Dermis blood vessel endothelial cell (primary cell): ENCODE measurements at regions not wholly inside any gene's neighbourhood (a gene's known extent, or its start where the extent isn't known, plus 50 kb on each side); places are given as distances from the start of the nearest gene placed in this dataset.
"Not testable (repeated sequence)": the region's sequence is repeated elsewhere in the genome, so short reads cannot be mapped to it uniquely, and the experiment has no call there.

Experiments used
- DNase-seq: peaks from one replicate; pipeline ENCODE4 v3.0.0; 2010

DNA sequence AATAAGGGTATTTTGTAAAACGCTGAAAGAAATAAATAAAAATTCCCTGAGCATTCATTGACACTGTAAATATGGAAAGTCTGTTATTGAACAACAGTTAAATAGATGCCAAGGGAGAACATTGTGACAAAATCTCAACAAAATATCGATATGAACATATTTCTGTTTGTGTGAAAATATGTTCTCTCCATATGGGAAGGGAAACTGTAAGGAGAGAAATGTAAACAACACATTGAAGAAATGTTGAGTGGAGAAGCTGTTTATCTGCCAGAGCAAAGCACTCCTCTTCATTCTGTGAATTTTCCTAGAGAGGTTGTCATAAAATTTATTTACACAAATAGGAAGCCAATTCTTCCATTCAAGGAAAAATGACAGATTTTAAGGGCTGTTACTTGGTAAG is 57.1 kb upstream of the EOMES start:
- no peak for DNase-seq

DNA sequence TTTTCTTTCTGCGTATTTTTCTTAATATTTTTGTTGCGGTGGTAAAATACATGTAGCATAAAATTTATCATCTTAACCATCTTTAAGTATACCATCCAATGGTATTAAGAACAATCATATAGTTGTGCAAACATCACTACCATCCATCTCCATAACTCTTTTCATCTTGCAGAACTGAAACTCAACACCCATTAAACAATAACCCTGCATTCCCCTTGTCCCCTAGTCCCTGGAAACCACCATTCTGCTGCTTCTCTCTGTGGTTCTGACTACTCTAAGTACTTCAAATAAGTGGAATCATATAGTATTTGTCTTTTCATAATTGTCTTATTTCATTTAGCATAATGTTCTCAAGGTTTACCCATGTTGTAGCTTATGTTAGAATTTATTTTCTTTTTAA is 67.3 kb upstream of the EOMES start:
- DNase-seq = no peak

DNA sequence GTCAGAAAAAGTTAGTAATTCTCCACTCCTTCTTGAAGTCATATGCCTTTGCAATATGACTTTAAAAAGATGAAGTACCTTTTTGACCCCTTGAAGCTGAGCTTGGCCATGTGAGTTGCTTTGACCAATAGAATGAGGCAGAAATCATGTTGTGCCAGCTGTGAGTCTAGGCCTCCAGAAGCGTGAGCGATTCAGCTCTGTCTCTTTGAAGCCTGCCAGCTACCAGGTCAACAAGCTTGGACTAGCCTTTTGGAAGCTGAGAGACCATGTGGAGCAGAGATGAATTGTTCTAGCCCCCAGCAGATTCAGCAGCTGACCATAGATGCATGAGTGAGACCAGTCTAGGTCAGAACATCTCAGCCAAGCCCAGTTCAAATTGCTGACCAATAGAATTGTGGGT is 69.8 kb upstream of the EOMES start:
- DNase-seq = no peak

DNA sequence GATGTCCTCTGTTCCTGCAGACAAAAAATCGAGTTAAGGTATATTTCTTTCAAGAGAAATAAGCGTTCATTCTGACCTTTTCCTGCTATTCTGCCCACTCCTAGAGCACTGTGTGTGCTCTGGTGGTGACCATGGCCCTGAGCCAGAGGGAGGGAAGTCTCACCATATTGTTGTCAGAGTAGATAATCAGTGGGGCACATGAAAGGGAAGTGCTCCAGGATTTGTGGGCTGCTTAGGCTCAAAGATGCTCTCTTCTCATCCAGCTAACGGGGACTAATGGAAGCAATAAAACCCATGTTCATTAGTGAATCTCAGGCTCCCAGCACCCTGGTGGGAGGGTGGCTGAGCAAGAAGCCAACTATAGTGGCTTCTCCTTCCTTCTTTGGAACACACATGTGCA is 70.7 kb upstream of the EOMES start:
- no peak for DNase-seq

DNA sequence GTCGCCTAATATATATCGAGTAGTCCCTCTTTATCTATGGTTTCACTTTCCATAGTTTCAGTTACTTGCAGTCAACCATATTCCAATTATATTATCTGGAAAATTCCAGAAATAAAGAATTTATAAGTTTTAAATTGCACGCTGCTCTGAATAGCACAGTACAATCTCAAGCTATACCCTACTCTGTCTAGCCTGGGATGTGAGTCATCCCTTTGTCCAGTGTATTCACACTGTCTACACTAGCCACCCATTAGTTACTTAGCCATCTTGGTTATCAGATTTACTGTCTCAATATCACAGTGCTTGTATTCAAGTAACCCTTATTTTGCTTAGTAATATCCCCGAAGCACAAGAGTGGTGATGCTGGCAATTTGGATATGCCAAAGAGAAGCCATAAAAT is 72.1 kb upstream of the EOMES start:
- DNase-seq = no peak

DNA sequence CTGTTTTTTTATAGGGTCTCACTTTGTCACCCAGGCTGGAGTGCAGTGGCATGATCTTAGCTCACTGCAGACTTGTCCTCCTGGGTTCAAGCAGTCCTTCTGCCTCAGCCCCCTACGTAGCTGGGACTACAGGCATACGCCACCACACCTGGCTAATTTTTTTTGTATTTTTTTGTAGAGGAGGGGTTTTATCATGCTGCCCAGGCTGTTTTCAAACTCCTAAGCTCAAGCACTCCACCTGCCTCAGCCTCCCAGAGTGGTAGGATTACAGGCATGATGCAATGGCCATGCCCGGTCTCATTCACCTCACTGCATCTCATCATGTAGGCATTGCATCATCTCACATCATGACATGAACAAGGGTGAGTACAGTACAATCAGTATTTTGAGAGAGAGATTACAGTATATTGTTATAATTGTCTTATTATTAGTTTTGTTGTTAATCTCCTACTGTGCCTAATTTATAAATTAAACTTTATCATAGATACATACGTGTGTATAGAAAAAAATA is 74.3 kb upstream of the EOMES start:
- DNase-seq = no peak

DNA sequence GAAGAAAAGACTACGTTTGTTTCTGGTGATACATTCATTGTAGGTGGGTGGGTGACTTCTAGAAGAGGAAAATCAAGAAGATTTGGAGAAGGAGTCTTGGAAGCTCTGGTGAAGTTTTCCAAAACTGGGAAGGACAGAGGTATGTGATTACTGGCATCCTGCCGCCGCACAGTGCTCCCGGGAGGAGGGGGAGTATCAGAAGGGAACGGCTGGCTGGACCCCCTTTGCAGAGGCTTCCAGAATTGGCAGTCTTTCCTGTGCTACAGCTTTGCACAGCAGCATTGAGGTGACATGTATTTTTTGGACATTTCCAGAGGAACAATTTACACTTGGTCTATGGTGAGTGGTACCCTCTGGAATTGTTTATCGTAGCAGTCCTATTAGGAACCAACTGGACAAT is 75.7 kb upstream of the EOMES start:
- no peak for DNase-seq

DNA sequence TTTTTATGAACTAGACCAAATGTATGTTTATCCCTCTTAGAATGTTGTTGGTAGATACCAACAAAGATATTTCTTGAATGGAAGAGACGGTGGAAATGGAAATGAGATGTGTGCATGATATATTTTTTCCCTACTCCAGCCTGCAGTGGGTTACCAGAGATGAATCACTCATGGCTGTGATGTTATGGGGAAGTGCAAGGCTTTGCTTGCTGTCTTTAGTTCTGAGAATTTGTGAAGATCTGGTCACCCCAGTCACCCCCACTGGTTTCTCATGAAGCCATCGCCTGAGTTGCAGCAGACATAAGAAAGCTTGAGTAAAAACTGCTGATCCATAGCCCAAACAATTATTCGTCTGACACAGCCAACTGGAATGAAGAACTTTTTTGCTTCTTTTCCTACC is 78.1 kb upstream of the EOMES start:
- DNase-seq = no peak

DNA sequence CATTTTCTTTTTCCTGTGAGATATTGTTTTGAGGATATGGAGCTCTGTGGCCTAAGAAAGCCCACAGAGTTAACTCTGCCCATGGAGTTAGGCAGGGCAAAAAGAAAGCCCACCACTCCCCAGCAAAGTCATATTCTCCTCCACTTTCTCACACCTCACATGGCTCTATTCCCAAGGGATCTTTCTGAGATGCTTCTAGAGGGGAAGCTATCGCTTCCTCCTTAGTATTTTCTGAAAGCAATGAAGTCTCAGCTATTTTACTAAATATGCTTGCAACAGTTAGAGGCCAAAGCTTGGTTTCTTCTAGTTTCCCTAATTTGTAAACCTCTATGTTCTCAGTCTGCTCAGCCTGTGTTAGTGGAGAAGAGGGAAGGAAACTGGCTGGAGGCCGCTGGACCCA is 80.3 kb upstream of the EOMES start:
- DNase-seq = no peak

DNA sequence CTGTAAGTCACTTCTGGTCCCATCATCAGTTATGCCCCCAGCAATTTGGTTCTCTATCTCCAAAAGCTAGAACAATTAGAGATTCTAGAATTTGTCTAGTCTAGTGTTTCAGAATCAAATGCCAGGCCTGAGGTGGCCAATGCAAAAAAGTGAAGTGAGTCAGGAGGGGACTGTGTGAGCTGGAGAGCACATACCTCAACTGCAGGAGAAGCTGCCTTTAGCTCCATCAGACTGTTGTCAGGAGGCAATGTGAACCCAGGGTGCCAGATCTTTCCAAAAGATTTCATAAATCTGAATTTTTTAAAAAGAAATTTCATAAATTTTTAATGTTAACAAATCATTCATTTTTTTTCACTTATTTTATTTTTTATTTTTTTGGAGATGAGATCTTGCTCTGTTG is 80.7 kb upstream of the EOMES start:
- DNase-seq = no peak

DNA sequence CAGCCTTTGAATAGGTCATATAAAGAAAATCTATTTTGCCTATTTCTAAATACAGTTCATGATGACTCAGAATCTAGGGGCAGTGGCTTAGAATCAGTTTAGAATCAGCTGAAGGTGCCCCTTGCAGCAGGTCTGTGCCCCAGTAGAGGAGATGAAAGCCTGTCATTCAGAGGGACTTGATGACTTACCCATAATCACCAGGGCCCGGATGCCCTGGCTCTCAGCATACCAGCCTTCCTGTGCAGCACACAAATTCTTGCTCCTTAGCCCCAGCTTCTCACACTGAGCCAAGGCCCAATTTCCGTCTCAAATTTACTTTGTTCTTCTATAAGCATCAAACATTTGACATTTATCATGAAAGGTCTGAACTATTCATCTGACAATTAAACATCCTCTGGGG is 83.2 kb upstream of the EOMES start:
- DNase-seq = no peak

DNA sequence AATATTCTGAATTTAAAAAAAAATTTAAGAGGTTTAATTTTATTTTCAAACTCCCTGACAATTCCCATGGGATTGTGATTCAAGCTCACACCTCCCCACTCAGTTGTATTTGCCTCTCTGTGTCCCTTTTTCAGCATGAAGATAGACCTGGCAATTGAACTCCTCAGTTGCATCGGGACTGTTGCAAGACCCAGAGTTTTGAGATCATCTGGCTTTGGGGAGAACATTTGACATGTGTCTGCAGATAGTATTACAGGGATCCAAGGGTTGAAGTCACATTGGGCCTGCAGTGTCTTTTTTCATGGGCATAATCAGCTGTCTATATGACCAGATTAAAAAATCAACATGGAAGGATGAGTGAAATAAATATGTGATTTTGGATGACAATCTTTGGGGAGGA is 91.1 kb upstream of the EOMES start:
- DNase-seq = no peak

DNA sequence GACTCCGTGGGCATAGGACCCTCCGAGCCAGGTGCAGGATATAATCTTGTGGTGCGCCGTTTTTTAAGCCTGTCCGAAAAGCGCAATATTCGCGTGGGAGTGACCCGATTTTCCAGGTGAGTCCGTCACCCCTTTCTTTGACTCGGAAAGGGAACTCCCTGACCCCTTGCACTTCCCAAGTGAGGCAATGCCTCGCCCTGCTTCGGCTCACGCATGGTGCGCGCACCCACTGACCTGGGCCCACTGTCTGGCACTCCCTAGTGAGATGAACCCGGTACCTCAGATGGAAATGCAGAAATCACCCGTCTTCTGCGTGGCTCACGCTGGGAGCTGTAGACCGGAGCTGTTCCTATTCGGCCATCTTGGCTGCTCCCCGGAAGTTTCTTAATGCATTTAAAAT is 99.5 kb upstream of the EOMES start:
- not testable (repeated sequence) for DNase-seq

DNA sequence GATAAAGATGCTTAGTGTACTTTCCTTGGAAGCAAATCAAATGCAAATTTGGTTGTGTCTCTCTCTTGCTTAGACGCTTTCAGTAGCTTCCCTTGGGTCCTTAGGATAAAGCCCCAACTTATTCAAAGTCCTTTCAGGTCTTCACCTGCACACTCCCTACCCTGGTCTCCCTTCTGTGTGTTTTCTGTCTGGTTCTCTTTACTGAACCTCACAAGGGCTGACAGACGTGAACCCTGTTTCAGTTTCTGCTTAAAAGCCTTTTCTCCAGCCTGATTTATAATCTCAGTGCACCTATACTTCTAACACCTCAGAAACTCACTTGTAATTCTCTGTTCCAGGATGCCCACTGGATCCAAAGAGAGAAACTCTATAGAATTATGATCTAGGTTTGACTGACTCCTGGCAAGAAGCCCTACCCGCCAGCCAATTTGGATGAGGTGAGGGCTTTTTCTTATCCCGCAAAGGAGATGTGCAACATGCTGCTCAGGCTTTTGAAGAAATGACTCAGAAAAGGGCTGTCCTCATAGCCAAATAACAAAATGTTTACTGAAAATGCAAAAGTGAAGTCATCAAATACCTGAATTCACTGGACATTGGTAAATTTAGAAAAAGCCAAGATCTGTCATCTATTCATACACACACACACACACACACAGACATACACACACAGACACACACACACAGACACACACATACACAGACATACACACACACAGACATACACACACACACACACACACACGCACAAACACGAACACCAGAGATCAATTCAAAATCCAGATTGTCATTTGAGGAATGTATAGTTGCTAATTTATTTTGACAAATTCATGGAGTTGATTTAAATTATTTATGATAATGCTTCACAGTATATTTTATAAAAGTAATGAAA is 102.4 kb upstream of the EOMES start:
- no peak for DNase-seq

DNA sequence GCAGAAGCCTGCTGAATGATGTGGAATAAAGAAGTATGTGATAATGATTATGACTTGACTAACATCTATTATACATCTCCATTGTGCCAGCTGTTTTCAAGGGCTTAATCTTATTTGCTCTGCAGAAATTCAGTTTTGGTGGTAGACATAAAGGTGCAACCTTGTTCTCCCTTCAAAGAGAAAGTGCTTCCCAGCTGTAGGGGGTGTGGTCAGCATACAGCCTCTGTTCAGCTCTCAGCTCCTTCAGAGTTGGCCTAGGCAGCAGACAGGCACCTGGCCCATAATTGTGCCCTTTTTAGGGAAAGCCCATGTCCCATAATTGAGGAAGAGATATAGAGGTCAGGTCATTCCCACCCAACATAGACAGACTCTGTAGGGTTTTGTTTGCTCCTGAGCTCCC is 104.3 kb upstream of the EOMES start:
- DNase-seq = no peak

DNA sequence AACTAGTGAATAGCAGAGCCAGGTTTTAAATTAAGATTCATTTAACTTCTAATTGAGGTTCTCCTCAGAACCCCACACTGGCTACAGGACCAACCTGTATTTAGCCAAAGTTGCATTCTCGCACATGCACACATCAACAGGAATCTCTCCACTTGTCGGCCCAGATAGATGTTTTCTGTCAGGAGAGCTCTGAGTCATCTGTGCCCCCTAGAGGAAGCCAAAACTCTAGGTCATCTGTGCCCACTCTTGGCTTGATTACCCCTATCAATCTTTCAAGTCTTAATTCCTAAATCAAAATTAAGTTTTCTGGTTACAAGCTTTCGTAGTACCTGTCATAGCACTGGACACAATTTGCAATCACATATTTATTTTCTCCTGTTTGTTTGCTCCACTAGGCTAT is 104.9 kb upstream of the EOMES start:
- DNase-seq = no peak

DNA sequence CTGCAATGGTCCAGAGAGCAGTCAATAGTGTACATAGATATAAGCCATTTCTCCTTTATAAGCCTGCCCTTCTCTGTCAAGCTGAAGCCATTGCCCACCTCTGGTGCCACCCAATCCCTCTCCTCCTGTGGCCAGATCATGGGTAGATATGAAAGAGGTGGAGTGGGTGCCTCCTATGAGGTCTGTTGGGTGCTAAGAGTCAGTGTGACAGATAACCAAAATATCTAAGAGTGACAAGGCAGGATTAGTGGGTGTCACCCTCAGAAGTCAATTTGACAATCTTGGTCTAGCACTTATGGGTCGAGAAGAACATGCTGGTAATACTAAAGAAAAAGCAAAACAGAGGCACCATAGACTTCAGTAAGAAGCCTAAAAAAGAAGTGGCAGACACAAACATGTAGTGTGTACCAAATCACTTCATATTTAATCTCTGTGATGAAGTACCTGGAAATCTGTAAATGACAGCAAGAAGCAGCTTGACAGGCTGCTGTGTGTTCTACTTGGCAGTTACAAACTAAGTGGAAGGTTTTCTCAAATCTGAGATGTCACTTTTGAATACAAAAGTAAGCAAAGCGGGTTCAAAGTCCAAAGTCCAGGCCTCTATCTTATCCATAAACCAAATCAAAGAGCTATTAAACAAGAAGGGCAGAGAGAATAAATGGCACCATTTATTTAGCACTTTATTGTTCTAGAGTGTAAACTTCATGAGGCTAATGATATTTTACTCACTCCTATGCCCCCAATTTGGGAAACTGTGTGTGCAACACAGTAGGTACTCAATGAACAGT is 118.9 kb upstream of the EOMES start:
- no peak for DNase-seq

DNA sequence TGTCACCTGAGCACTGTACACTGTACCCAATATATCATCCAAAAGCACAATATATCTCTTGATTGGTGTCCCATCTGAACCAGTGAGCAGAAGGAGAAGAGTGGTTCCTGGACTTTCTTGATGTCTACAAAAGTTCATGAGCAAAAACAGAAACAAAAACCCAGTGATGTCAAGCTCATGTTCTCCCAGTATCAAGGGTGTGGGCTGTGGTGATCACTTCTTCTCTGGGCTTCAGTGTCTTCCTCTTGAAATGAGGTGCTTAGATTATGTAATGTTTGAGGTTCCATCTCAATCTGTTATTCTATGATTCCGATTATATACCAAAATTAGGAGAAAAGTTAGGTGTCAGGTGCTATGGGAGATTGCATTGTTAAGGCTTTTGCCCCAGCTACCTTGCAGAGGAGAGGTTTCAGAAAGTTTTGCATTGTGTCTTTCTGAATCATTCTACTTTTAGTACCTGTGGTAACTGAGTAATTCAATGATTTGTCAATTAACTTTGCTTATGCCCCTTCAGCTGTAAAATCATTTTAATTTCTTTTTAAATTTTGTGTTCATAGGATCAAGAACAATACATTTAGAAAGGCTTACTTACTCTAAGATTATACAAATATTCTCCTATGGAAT is 122.0 kb upstream of the EOMES start:
- no peak for DNase-seq

DNA sequence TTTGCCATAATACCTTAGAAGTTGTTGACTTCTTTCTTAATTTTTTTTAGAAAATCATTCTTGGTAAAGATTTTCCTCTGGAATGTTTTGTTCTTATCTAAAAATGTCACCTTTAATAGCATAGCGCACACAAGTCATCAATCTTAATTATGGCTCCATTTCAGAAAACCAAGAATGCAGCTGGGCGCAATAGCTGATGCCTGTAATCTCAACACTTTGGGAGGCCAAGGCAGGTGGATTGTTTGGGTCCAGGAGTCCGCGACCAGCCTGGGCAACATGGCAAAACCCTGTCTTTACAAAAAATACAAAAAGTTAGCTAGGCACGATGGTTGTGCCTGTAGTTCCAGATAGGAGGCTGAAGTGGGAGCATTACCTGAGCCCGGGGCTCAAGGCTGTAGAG is 125.6 kb upstream of the EOMES start:
- no peak for DNase-seq

DNA sequence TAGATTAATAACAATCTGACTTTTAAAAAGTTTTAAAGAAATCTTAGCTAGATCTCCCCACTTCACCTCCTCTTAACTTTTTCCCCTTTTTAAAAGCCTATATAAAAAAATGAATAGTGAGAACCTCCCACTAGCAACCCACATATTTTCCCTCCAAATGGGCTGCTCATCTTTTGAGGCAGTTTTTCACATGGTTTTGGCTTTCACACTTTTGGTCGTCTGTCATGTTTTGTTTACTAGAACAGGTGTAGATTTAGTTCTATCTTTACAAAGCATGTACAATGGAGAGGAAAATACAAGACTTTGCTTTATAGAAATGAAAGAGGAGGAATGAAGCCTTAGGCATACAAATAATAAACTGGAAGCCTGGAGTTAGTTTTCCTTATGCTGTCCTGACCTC is 126.7 kb upstream of the EOMES start:
- no peak for DNase-seq

DNA sequence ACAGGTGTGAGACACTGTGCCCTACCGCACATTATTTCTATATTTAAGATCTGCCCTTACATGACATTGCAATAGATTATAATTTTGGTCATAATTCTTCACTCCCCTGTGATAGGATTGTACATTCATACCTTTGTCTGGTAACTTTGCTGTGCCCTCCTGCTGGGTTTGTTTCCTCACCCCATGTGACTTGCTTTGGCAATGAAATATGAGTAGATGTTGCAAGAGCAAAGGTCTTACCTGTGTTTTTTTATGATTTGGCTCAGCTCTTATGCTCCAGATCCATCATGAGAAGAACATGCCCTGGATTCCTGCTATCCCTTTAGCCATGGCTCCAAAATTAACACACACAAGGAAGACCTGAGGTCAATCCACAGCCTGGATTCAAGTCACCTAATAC is 137.7 kb upstream of the EOMES start:
- DNase-seq = no peak

DNA sequence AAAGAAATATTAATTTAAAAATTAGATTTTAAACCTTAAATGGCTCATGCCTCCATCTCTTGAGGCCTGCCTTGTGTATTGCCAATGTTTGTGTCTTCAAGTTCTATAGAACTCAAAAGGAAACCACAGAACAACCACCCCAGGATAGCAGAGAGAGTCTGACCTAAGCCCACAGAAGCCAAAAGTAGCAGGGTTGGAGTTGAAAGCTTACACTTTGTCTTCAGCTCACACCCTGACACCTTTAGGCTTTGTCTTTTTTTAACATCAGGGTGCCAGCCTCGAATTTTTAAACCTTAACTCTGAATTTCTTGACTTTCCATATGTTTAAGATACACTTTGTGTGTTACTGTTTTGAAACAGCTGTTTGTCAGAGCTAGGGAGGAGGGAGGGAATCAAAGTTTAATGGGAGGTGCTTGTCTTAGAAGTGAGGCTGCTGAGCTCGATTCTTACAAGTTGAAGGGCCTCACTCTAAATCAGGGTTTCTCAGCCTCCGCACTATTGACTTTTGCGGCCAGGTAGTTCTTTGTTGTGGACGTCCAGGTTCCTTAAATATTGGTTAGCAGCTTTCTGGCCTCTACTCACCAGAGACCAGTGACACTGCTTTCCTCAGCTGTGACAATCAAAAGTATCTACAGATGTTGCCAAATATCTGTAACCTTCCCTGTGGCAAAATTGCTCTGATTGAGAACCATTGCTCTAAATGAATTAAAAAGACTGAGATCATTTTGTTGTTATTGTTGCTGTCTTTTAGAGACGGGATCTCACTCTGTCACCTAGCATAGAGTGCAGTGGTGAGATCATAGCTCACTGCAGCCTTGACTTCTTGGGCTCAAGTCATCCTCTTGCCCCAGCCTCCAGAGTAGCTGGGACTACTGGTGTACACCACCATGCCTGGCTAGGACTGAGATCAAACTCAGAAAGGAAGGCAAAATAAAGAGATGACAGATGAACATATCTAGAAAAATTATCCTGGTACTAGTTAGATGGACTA is 139.2 kb upstream of the EOMES start:
- no peak for DNase-seq
